ENCODE measurements at regions not wholly inside any gene's neighbourhood (a gene's known extent, or its start where the extent isn't known, plus 50 kb on each side); places are given as distances from the start of the nearest gene placed in this dataset.

GRCh38 chrX:139324756-139325155 is 205.8 kb upstream of the F9 start:
- TF ChIP-seq, protein P1, sequence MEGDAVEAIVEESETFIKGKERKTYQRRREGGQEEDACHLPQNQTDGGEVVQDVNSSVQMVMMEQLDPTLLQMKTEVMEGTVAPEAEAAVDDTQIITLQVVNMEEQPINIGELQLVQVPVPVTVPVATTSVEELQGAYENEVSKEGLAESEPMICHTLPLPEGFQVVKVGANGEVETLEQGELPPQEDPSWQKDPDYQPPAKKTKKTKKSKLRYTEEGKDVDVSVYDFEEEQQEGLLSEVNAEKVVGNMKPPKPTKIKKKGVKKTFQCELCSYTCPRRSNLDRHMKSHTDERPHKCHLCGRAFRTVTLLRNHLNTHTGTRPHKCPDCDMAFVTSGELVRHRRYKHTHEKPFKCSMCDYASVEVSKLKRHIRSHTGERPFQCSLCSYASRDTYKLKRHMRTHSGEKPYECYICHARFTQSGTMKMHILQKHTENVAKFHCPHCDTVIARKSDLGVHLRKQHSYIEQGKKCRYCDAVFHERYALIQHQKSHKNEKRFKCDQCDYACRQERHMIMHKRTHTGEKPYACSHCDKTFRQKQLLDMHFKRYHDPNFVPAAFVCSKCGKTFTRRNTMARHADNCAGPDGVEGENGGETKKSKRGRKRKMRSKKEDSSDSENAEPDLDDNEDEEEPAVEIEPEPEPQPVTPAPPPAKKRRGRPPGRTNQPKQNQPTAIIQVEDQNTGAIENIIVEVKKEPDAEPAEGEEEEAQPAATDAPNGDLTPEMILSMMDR (IDR thresholded peaks at IDR 0.05) = no peak
- no peak for TF ChIP-seq EZH2 (IDR thresholded peaks at IDR 0.05; ENCODE audit: borderline replicate concordance, insufficient read depth, low read depth, low read length, poor library complexity, severe bottlenecking)
